ENCODE measurements at regions not wholly inside any gene's neighbourhood (a gene's known extent, or its start where the extent isn't known, plus 50 kb on each side); places are given as distances from the start of the nearest gene placed in this dataset.

DNA sequence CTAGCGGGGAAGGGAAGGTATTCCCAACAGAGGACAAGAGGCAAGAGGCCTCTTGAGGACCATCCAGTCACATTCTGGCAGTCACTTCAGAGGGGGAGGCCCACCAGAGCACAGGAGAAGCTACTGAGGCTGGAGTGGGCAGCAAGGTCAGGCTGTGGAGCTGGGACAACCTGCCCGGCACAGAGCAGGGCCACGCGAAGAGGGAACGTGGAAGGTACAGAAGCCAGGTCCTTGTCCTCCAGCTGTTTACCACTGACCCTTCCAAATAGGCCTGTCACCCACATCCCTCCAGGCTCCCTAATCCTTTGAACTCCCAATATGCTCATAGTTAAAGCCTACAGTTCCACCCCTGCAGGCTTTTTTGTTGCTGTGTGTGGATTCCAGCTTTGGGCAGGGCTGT is 76.9 kb downstream of the IGLL1 start:
- CTCF ChIA-PET, result no interaction called here
- TF ChIP-seq ZFP69B (tag by site-specific recombination; IDR thresholded peaks at IDR 0.05), result no peak
- no peak for TF ChIP-seq ZNF350 (tag by site-specific recombination; IDR thresholded peaks at IDR 0.05)
- no peak for TF ChIP-seq ZNF561 (tag by site-specific recombination; IDR thresholded peaks at IDR 0.05; ENCODE audit: borderline replicate concordance)
- no peak for TF ChIP-seq ZNF707 (tag by site-specific recombination; IDR thresholded peaks at IDR 0.05)
- no peak for TF ChIP-seq ZNF169 (tag by site-specific recombination; IDR thresholded peaks at IDR 0.05)
- no peak for TF ChIP-seq ZNF155 (tag by site-specific recombination; IDR thresholded peaks at IDR 0.05)
- no peak for TF ChIP-seq SCRT1 (tag by site-specific recombination; IDR thresholded peaks at IDR 0.05; ENCODE audit: borderline replicate concordance)
- no peak for TF ChIP-seq ZNF670 (tag by site-specific recombination; IDR thresholded peaks at IDR 0.05; ENCODE audit: low read depth)
- no peak for TF ChIP-seq ZNF548 (tag by site-specific recombination; IDR thresholded peaks at IDR 0.05)
- no peak for TF ChIP-seq ZNF138 (tag by site-specific recombination; IDR thresholded peaks at IDR 0.05; ENCODE audit: borderline replicate concordance)
- no peak for TF ChIP-seq ZNF791 (tag by site-specific recombination; IDR thresholded peaks at IDR 0.05)
- no peak for TF ChIP-seq GLI4 (tag by site-specific recombination; IDR thresholded peaks at IDR 0.05)
- H3K9me3 ChIP-seq (ENCODE audit: control insufficient read depth, insufficient read depth, low read depth, low read length), result no peaks in the 10 kb centered on the region
- no peaks in the 10 kb centered on the region for H3K4me1 ChIP-seq (ENCODE audit: control insufficient read depth, insufficient read depth, low read length)
- no peak overlapping the region for H3K27ac ChIP-seq (ENCODE audit: extremely low read depth, low read depth, low read length)
- no peak overlapping the region for H3K4me3 ChIP-seq (ENCODE audit: low read depth, low read length)
- POLR2A ChIA-PET, result no interaction called here
- H3K36me3 ChIP-seq (ENCODE audit: control insufficient read depth in 2 of 2, insufficient read depth in 1 of 2, low read length in 2 of 2), result no peaks in the 10 kb centered on the region

DNA sequence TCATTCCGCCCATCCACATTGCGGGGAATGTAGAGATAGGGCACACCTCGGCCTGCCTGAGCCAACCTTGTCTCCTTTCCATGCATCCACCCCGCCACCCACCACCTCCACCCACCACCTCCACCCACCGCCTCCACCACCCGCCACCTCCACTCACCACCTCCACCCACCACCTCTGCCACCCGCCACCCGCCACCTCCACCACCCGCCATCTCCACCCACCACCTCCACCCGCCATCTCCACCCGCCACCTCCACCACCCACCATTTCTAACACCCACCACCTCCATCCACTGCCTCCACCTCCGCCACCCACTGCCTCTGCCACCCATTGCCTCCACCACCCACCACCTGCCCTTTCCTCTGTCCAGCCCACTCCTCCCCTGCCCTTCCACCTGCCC is 78.4 kb downstream of the IGLL1 start:
- Histone ChIP-seq H3K4me1 (ENCODE audit: control insufficient read depth, insufficient read depth, low read length) (no peaks in the 10 kb centered on the region), H3K27ac (ENCODE audit: extremely low read depth, low read depth, low read length) (no peak overlapping the region), H3K4me3 (ENCODE audit: low read depth, low read length) (no peak overlapping the region), H3K36me3 (ENCODE audit: control insufficient read depth in 2 of 2, insufficient read depth in 1 of 2, low read length in 2 of 2) (no peaks in the 10 kb centered on the region), H3K9me3 (ENCODE audit: control insufficient read depth, insufficient read depth, low read depth, low read length) (no peaks in the 10 kb centered on the region)
- ChIA-PET POLR2A (no interaction called here), CTCF (no interaction called here)
- TF ChIP-seq ZFHX2 (tag by site-specific recombination; conservative IDR thresholded peaks at IDR 0.05), result peak; percentile 98
- TF ChIP-seq ZNF239 (tag by site-specific recombination; IDR thresholded peaks at IDR 0.05), result no peak
- TF ChIP-seq ZNF2 (tag by site-specific recombination; IDR thresholded peaks at IDR 0.05), result no peak
- TF ChIP-seq KLF1 (tag by site-specific recombination; IDR thresholded peaks at IDR 0.05), result peak; percentile 88
- no peak for TF ChIP-seq ZNF48 (tag by site-specific recombination; IDR thresholded peaks at IDR 0.05)
- TF ChIP-seq, protein P1, sequence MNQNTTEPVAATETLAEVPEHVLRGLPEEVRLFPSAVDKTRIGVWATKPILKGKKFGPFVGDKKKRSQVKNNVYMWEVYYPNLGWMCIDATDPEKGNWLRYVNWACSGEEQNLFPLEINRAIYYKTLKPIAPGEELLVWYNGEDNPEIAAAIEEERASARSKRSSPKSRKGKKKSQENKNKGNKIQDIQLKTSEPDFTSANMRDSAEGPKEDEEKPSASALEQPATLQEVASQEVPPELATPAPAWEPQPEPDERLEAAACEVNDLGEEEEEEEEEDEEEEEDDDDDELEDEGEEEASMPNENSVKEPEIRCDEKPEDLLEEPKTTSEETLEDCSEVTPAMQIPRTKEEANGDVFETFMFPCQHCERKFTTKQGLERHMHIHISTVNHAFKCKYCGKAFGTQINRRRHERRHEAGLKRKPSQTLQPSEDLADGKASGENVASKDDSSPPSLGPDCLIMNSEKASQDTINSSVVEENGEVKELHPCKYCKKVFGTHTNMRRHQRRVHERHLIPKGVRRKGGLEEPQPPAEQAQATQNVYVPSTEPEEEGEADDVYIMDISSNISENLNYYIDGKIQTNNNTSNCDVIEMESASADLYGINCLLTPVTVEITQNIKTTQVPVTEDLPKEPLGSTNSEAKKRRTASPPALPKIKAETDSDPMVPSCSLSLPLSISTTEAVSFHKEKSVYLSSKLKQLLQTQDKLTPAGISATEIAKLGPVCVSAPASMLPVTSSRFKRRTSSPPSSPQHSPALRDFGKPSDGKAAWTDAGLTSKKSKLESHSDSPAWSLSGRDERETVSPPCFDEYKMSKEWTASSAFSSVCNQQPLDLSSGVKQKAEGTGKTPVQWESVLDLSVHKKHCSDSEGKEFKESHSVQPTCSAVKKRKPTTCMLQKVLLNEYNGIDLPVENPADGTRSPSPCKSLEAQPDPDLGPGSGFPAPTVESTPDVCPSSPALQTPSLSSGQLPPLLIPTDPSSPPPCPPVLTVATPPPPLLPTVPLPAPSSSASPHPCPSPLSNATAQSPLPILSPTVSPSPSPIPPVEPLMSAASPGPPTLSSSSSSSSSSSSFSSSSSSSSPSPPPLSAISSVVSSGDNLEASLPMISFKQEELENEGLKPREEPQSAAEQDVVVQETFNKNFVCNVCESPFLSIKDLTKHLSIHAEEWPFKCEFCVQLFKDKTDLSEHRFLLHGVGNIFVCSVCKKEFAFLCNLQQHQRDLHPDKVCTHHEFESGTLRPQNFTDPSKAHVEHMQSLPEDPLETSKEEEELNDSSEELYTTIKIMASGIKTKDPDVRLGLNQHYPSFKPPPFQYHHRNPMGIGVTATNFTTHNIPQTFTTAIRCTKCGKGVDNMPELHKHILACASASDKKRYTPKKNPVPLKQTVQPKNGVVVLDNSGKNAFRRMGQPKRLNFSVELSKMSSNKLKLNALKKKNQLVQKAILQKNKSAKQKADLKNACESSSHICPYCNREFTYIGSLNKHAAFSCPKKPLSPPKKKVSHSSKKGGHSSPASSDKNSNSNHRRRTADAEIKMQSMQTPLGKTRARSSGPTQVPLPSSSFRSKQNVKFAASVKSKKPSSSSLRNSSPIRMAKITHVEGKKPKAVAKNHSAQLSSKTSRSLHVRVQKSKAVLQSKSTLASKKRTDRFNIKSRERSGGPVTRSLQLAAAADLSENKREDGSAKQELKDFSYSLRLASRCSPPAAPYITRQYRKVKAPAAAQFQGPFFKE (tag by site-specific recombination; IDR thresholded peaks at IDR 0.05; ENCODE audit: borderline replicate concordance), result no peak
- TF ChIP-seq WT1 (tag by site-specific recombination; IDR thresholded peaks at IDR 0.05), result no peak
- TF ChIP-seq ZNF214 (tag by site-specific recombination; IDR thresholded peaks at IDR 0.05; ENCODE audit: borderline replicate concordance), result no peak
- no peak for TF ChIP-seq ZNF521 (tag by site-specific recombination; IDR thresholded peaks at IDR 0.05)
- TF ChIP-seq EGR2 (tag by site-specific recombination; IDR thresholded peaks at IDR 0.05; ENCODE audit: low read depth), result peak; percentile 98
- TF ChIP-seq ZNF311 (tag by site-specific recombination; IDR thresholded peaks at IDR 0.05; ENCODE audit: borderline replicate concordance), result no peak
- TF ChIP-seq, protein P2, sequence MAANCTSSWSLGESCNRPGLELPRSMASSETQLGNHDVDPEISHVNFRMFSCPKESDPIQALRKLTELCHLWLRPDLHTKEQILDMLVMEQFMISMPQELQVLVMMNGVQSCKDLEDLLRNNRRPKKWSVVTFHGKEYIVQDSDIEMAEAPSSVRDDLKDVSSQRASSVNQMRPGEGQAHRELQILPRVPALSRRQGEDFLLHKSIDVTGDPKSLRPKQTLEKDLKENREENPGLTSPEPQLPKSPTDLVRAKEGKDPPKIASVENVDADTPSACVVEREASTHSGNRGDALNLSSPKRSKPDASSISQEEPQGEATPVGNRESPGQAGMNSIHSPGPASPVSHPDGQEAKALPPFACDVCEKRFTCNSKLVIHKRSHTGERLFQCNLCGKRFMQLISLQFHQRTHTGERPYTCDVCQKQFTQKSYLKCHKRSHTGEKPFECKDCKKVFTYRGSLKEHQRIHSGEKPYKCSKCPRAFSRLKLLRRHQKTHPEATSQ (tag by site-specific recombination; IDR thresholded peaks at IDR 0.05), result no peak
- TF ChIP-seq, protein P3, sequence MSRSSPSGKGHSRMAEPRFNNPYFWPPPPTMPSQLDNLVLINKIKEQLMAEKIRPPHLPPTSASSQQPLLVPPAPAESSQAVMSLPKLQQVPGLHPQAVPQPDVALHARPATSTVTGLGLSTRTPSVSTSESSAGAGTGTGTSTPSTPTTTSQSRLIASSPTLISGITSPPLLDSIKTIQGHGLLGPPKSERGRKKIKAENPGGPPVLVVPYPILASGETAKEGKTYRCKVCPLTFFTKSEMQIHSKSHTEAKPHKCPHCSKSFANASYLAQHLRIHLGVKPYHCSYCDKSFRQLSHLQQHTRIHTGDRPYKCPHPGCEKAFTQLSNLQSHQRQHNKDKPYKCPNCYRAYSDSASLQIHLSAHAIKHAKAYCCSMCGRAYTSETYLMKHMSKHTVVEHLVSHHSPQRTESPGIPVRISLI (tag by site-specific recombination; IDR thresholded peaks at IDR 0.05), result no peak
- no peak for TF ChIP-seq ZNF433 (tag by site-specific recombination; IDR thresholded peaks at IDR 0.05; ENCODE audit: low read depth)
- TF ChIP-seq HOXD13 (CRISPR knock-in tag; IDR thresholded peaks at IDR 0.05; ENCODE audit: borderline replicate concordance), result no peak
- no peak for TF ChIP-seq ZNF776 (tag by site-specific recombination; IDR thresholded peaks at IDR 0.05; ENCODE audit: borderline replicate concordance)

Data from HEK293 (cell line).